ENCODE measurements at regions not wholly inside any gene's neighbourhood (a gene's known extent, or its start where the extent isn't known, plus 50 kb on each side); places are given as distances from the start of the nearest gene placed in this dataset.
"Not testable (repeated sequence)": the region's sequence is repeated elsewhere in the genome, so short reads cannot be mapped to it uniquely, and the experiment has no call there.

- no peaks in the 10 kb centered on the region for H3K36me3 ChIP-seq (ENCODE audit: insufficient read depth, low read length)
- H3K4me1 ChIP-seq (ENCODE audit: insufficient read depth, low read length): no peaks in the 10 kb centered on the region
- H3K9me3 ChIP-seq (ENCODE audit: low read length): no peaks in the 10 kb centered on the region
- H3K27ac ChIP-seq (ENCODE audit: low read depth, low read length): no peak overlapping the region
- H3K9ac ChIP-seq (ENCODE audit: low read length): no peak overlapping the region
- no peak overlapping the region for H3K4me3 ChIP-seq (ENCODE audit: low read depth in 1 of 2, low read length in 2 of 2)
- no peaks in the 10 kb centered on the region for H3K27me3 ChIP-seq (ENCODE audit: control insufficient read depth in 1 of 2, insufficient read depth in 2 of 2, low read length in 2 of 2)
These were observed 475.6 kb downstream of the KLF12 start for GRCh38 chr13:73658639-73659038.

- Histone ChIP-seq H3K36me3 (ENCODE audit: insufficient read depth, low read length) (no peaks in the 10 kb centered on the region), H3K27ac (ENCODE audit: low read depth, low read length) (no peak overlapping the region), H3K4me3 (ENCODE audit: low read depth in 1 of 2, low read length in 2 of 2) (no peak overlapping the region), H3K9me3 (ENCODE audit: low read length) (no peaks in the 10 kb centered on the region), H3K27me3 (ENCODE audit: control insufficient read depth in 1 of 2, insufficient read depth in 2 of 2, low read length in 2 of 2) (no peaks in the 10 kb centered on the region), H3K4me1 (ENCODE audit: insufficient read depth, low read length) (no peaks in the 10 kb centered on the region), H3K9ac (ENCODE audit: low read length) (no peak overlapping the region)
These were observed 476.2 kb downstream of the KLF12 start for GRCh38 chr13:73657821-73658540.

- no peak overlapping the region for H3K27ac ChIP-seq (ENCODE audit: low read depth, low read length)
- H3K4me1 ChIP-seq (ENCODE audit: insufficient read depth, low read length): no peaks in the 10 kb centered on the region
- no peak overlapping the region for H3K4me3 ChIP-seq (ENCODE audit: low read depth in 1 of 2, low read length in 2 of 2)
These were observed 477.3 kb downstream of the KLF12 start for GRCh38 chr13:73656863-73657262.

GRCh38 chr13:73653688-73654087 lies 480.5 kb downstream of the KLF12 start:
- no peak overlapping the region for H3K4me3 ChIP-seq (ENCODE audit: low read depth in 1 of 2, low read length in 2 of 2)
- H3K27me3 ChIP-seq (ENCODE audit: control insufficient read depth in 1 of 2, insufficient read depth in 2 of 2, low read length in 2 of 2): no peaks in the 10 kb centered on the region
- no peak overlapping the region for H3K9ac ChIP-seq (ENCODE audit: low read length)
- no peaks in the 10 kb centered on the region for H3K9me3 ChIP-seq (ENCODE audit: low read length)
- H3K4me1 ChIP-seq (ENCODE audit: insufficient read depth, low read length): no peaks in the 10 kb centered on the region
- H3K36me3 ChIP-seq (ENCODE audit: insufficient read depth, low read length): no peaks in the 10 kb centered on the region
- no peak overlapping the region for H3K27ac ChIP-seq (ENCODE audit: low read depth, low read length)

More at GRCh38 chr13:73656863-73657262, 477.3 kb downstream of the KLF12 start:
- Histone ChIP-seq H3K27me3 (ENCODE audit: control insufficient read depth in 1 of 2, insufficient read depth in 2 of 2, low read length in 2 of 2) (no peaks in the 10 kb centered on the region), H3K9ac (ENCODE audit: low read length) (no peak overlapping the region), H3K9me3 (ENCODE audit: low read length) (no peaks in the 10 kb centered on the region), H3K36me3 (ENCODE audit: insufficient read depth, low read length) (no peaks in the 10 kb centered on the region)

- Histone ChIP-seq H3K27me3 (ENCODE audit: control insufficient read depth in 1 of 2, insufficient read depth in 2 of 2, low read length in 2 of 2) (no peaks in the 10 kb centered on the region), H3K4me3 (ENCODE audit: low read depth in 1 of 2, low read length in 2 of 2) (no peak overlapping the region), H3K9ac (ENCODE audit: low read length) (no peak overlapping the region), H3K4me1 (ENCODE audit: insufficient read depth, low read length) (no peaks in the 10 kb centered on the region), H3K9me3 (ENCODE audit: low read length) (no peaks in the 10 kb centered on the region), H3K27ac (ENCODE audit: low read depth, low read length) (no peak overlapping the region), H3K36me3 (ENCODE audit: insufficient read depth, low read length) (no peaks in the 10 kb centered on the region)
These were observed 486.8 kb downstream of the KLF12 start for GRCh38 chr13:73647417-73647816.

- H3K36me3 ChIP-seq (ENCODE audit: insufficient read depth, low read length); H3K27me3 ChIP-seq (ENCODE audit: control insufficient read depth in 1 of 2, insufficient read depth in 2 of 2, low read length in 2 of 2); H3K4me1 ChIP-seq (ENCODE audit: insufficient read depth, low read length); H3K27ac ChIP-seq (ENCODE audit: low read depth, low read length); H3K9me3 ChIP-seq (ENCODE audit: low read length); H3K9ac ChIP-seq (ENCODE audit: low read length); H3K4me3 ChIP-seq (ENCODE audit: low read depth in 1 of 2, low read length in 2 of 2): not testable (repeated sequence)
These were observed 493.6 kb downstream of the KLF12 start for GRCh38 chr13:73640476-73641179.

GRCh38 chr13:73635166-73635787 lies 498.9 kb downstream of the KLF12 start:
- H3K4me3 ChIP-seq (ENCODE audit: low read depth in 1 of 2, low read length in 2 of 2): no peak overlapping the region
- H3K9me3 ChIP-seq (ENCODE audit: low read length): no peaks in the 10 kb centered on the region
- no peaks in the 10 kb centered on the region for H3K4me1 ChIP-seq (ENCODE audit: insufficient read depth, low read length)
- H3K27me3 ChIP-seq (ENCODE audit: control insufficient read depth in 1 of 2, insufficient read depth in 2 of 2, low read length in 2 of 2): no peaks in the 10 kb centered on the region
- H3K27ac ChIP-seq (ENCODE audit: low read depth, low read length): no peak overlapping the region
- H3K36me3 ChIP-seq (ENCODE audit: insufficient read depth, low read length): no peaks in the 10 kb centered on the region
- H3K9ac ChIP-seq (ENCODE audit: low read length): no peak overlapping the region

- no peak overlapping the region for H3K4me3 ChIP-seq (ENCODE audit: low read depth in 1 of 2, low read length in 2 of 2)
- H3K9me3 ChIP-seq (ENCODE audit: low read length): no peaks in the 10 kb centered on the region
- H3K36me3 ChIP-seq (ENCODE audit: insufficient read depth, low read length): no peaks in the 10 kb centered on the region
- no peaks in the 10 kb centered on the region for H3K27me3 ChIP-seq (ENCODE audit: control insufficient read depth in 1 of 2, insufficient read depth in 2 of 2, low read length in 2 of 2)
- H3K9ac ChIP-seq (ENCODE audit: low read length): no peak overlapping the region
- H3K4me1 ChIP-seq (ENCODE audit: insufficient read depth, low read length): no peaks in the 10 kb centered on the region
- H3K27ac ChIP-seq (ENCODE audit: low read depth, low read length): no peak overlapping the region
These were observed 500.3 kb downstream of the KLF12 start for GRCh38 chr13:73633817-73634460.

GRCh38 chr13:73631411-73631810 lies 502.8 kb downstream of the KLF12 start:
- no peak overlapping the region for H3K9ac ChIP-seq (ENCODE audit: low read length)
- H3K4me3 ChIP-seq (ENCODE audit: low read depth in 1 of 2, low read length in 2 of 2): no peak overlapping the region
- no peaks in the 10 kb centered on the region for H3K4me1 ChIP-seq (ENCODE audit: insufficient read depth, low read length)
- H3K27me3 ChIP-seq (ENCODE audit: control insufficient read depth in 1 of 2, insufficient read depth in 2 of 2, low read length in 2 of 2): no peaks in the 10 kb centered on the region
- no peak overlapping the region for H3K27ac ChIP-seq (ENCODE audit: low read depth, low read length)
- no peaks in the 10 kb centered on the region for H3K9me3 ChIP-seq (ENCODE audit: low read length)
- no peaks in the 10 kb centered on the region for H3K36me3 ChIP-seq (ENCODE audit: insufficient read depth, low read length)

- H3K9ac ChIP-seq (ENCODE audit: low read length): no peak overlapping the region
- H3K27ac ChIP-seq (ENCODE audit: low read depth, low read length): no peak overlapping the region
- no peaks in the 10 kb centered on the region for H3K27me3 ChIP-seq (ENCODE audit: control insufficient read depth in 1 of 2, insufficient read depth in 2 of 2, low read length in 2 of 2)
- H3K36me3 ChIP-seq (ENCODE audit: insufficient read depth, low read length): no peaks in the 10 kb centered on the region
- H3K4me3 ChIP-seq (ENCODE audit: low read depth in 1 of 2, low read length in 2 of 2): no peak overlapping the region
- no peaks in the 10 kb centered on the region for H3K9me3 ChIP-seq (ENCODE audit: low read length)
- H3K4me1 ChIP-seq (ENCODE audit: insufficient read depth, low read length): no peaks in the 10 kb centered on the region
These were observed 508.5 kb downstream of the KLF12 start for GRCh38 chr13:73625562-73626339.

- Histone ChIP-seq H3K4me3 (ENCODE audit: low read depth in 1 of 2, low read length in 2 of 2) (no peak overlapping the region), H3K4me1 (ENCODE audit: insufficient read depth, low read length) (no peaks in the 10 kb centered on the region), H3K27ac (ENCODE audit: low read depth, low read length) (no peak overlapping the region), H3K9me3 (ENCODE audit: low read length) (no peaks in the 10 kb centered on the region), H3K36me3 (ENCODE audit: insufficient read depth, low read length) (no peaks in the 10 kb centered on the region), H3K9ac (ENCODE audit: low read length) (no peak overlapping the region), H3K27me3 (ENCODE audit: control insufficient read depth in 1 of 2, insufficient read depth in 2 of 2, low read length in 2 of 2) (no peaks in the 10 kb centered on the region)
These were observed 510.9 kb downstream of the KLF12 start for GRCh38 chr13:73623281-73623680.

Measured in muscle layer of colon (tissue), 2 donors.